Right forelimb (tissue), 1 donor: ENCODE measurements at regions not wholly inside any gene's neighbourhood (a gene's known extent, or its start where the extent isn't known, plus 50 kb on each side); places are given as distances from the start of the nearest gene placed in this dataset.

Source experiments
- DNase-seq: peaks from one replicate; pipeline ENCODE4 v3.0.0-alpha.2; 2018

- DNase-seq: no peak
These were observed 274.9 kb upstream of the CADM1 start for GRCh38 chr11:115778928-115779650.

GRCh38 chr11:115776916-115777315 lies 272.7 kb upstream of the CADM1 start:
- no peak for DNase-seq

- DNase-seq: no peak
These were observed 271.6 kb upstream of the CADM1 start for GRCh38 chr11:115775846-115776245.

- no peak for DNase-seq
These were observed 270.5 kb upstream of the CADM1 start for GRCh38 chr11:115774756-115775155.

GRCh38 chr11:115769891-115770290 lies 265.7 kb upstream of the CADM1 start:
- no peak for DNase-seq

- no peak for DNase-seq
These were observed 263.7 kb upstream of the CADM1 start for GRCh38 chr11:115767883-115768282.

- DNase-seq: no peak
These were observed 263.0 kb upstream of the CADM1 start for GRCh38 chr11:115767047-115767802.

GRCh38 chr11:115766561-115766960 lies 262.3 kb upstream of the CADM1 start:
- no peak for DNase-seq

- no peak for DNase-seq
These were observed 261.6 kb upstream of the CADM1 start for GRCh38 chr11:115765803-115766239.

- DNase-seq: no peak
These were observed 260.0 kb upstream of the CADM1 start for GRCh38 chr11:115764176-115764575.

- DNase-seq: no peak
These were observed 257.6 kb upstream of the CADM1 start for GRCh38 chr11:115761817-115762216.

- no peak for DNase-seq
These were observed 257.1 kb upstream of the CADM1 start for GRCh38 chr11:115761348-115761747.

- no peak for DNase-seq
These were observed 256.5 kb upstream of the CADM1 start for GRCh38 chr11:115760461-115761320.

GRCh38 chr11:115759622-115760460 lies 255.6 kb upstream of the CADM1 start:
- peak; percentile 80 for DNase-seq

- no peak for DNase-seq
These were observed 253.8 kb upstream of the CADM1 start for GRCh38 chr11:115758011-115758410.

- no peak for DNase-seq
These were observed 247.2 kb upstream of the CADM1 start for GRCh38 chr11:115751243-115752015.

GRCh38 chr11:115745610-115746512 lies 241.6 kb upstream of the CADM1 start:
- DNase-seq: peak; percentile 62

GRCh38 chr11:115745066-115745465 lies 240.9 kb upstream of the CADM1 start:
- DNase-seq: no peak

GRCh38 chr11:115743719-115744118 lies 239.5 kb upstream of the CADM1 start:
- no peak for DNase-seq

- DNase-seq: no peak
These were observed 237.3 kb upstream of the CADM1 start for GRCh38 chr11:115741376-115742107.
